HG03066 (cell line): ENCODE measurements at regions not wholly inside any gene's neighbourhood (a gene's known extent, or its start where the extent isn't known, plus 50 kb on each side); places are given as distances from the start of the nearest gene placed in this dataset.
"Not testable (repeated sequence)": the region's sequence is repeated elsewhere in the genome, so short reads cannot be mapped to it uniquely, and the experiment has no call there.

Experiments
- ATAC-seq: cut with Tn5 transposase; IDR thresholded peaks from one replicate; pipeline ENCODE4 v1.9.1; 2021; ENCODE audit warnings: low read depth; ENCODE audit not compliant: unreplicated experiment

DNA sequence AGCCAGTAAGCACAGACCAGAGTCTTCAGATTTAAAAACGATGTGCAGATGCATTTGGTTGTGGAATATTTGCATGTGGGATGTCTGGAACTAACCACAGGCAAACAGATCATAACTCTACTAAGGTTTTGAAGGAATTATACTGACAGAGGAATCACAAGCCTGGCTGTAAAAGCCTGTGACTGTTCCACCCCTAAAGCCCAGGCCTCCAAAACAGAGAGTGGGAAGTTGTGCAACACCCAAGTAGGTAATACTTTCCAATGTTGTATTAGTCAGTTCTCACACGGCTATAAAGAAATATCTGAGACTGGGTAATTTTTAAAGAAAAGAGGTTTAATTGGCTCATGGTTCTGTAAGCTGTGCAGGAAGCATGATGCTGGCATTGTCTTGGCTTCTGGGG, 68.1 kb upstream of the DCD start:
- no peak for ATAC-seq

- ATAC-seq, result not testable (repeated sequence)
Observed at GRCh38 chr12:54713876-54714275, 65.7 kb upstream of the DCD start.

- no peak for ATAC-seq
Observed at GRCh38 chr12:54711669-54712068, 63.5 kb upstream of the DCD start.

- ATAC-seq, result no peak
Observed at GRCh38 chr12:54708826-54709225, 60.7 kb upstream of the DCD start.

GRCh38 chr12:54704202-54704601, 56.0 kb upstream of the DCD start:
- no peak for ATAC-seq

DNA sequence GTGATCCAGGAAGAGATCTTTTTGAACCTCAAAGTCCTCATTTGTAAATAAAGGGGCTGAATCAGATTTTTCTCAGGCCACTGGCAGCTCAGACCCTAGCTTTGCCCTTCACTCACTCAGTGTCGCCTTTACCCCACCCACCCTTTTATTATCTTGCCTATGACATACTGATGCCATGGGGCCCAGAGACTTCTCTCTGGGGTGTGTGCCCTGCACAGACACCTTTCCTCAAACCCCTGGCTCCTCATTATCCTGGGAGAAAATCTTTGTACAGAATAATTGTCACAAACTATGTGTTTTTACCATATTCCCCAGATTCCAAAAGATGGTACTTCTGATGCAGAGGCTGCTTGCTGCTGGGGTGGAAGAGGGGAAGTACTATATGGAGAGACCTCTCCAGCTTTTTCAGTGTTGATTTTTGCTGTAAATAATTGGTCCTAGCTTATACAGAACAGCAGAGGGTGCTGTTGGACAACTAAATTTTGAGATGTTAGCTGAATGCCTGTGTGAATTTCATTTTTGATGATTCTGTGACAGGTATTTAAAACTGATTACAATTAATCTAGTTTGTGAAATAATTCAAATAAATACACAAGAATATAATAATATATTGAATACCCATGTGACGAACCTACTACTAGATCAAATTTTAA, 53.9 kb upstream of the DCD start:
- peak; percentile 54 for ATAC-seq

- ATAC-seq, result no peak
Observed at GRCh38 chr12:54700849-54701248, 52.7 kb upstream of the DCD start.

- no peak for ATAC-seq
Observed at GRCh38 chr12:54700301-54700700, 52.1 kb upstream of the DCD start.
